HG02884 (cell line): ENCODE measurements at regions not wholly inside any gene's neighbourhood (a gene's known extent, or its start where the extent isn't known, plus 50 kb on each side); places are given as distances from the start of the nearest gene placed in this dataset.
A peak's percentile ranks its signal among the peaks of the same experiment; 100 is the strongest.

Source experiments
- ATAC-seq: cut with Tn5 transposase; IDR thresholded peaks from one replicate; pipeline ENCODE4 v1.9.1; 2021; ENCODE audit warnings: mild to moderate bottlenecking, moderate library complexity; ENCODE audit not compliant: unreplicated experiment

GRCh38 chr13:76231522-76232167 is 595.5 kb downstream of the LMO7 start:
- no peak for ATAC-seq

DNA sequence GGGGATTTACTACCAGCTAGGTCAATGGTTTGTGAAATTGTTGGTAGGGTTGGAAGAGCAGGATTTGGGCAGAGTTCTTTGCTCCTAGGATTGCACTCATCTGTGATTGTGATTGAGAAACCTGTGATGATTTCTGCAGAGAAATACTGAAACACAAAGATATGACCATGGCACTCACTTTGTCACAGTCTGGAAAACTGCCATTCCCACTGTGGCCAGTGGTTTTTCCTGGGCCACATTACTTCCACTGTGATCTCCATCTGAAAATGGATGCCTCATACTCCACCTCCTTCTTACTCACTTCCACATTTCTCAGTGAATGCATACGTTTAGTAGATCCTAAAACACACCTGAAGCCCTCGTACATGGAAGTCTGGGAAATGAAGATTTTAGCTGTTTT is 593.2 kb downstream of the LMO7 start:
- no peak for ATAC-seq

- no peak for ATAC-seq
Measured at GRCh38 chr13:76226941-76227340, 590.8 kb downstream of the LMO7 start.

GRCh38 chr13:76225815-76226489 is 589.8 kb downstream of the LMO7 start:
- no peak for ATAC-seq

GRCh38 chr13:76223999-76224398 is 587.9 kb downstream of the LMO7 start:
- no peak for ATAC-seq

- no peak for ATAC-seq
Measured at GRCh38 chr13:76223565-76223964, 587.4 kb downstream of the LMO7 start.

GRCh38 chr13:76222511-76222910 is 586.4 kb downstream of the LMO7 start:
- no peak for ATAC-seq

- no peak for ATAC-seq
Measured at GRCh38 chr13:76216729-76217128, 580.6 kb downstream of the LMO7 start.

GRCh38 chr13:76214001-76214400 is 577.9 kb downstream of the LMO7 start:
- peak; percentile 44 for ATAC-seq

- peak; percentile 61 for ATAC-seq
Measured at GRCh38 chr13:76213423-76213904, 577.3 kb downstream of the LMO7 start.

- no peak for ATAC-seq
Measured at GRCh38 chr13:76210262-76210661, 574.1 kb downstream of the LMO7 start.

GRCh38 chr13:76198568-76199163 is 562.5 kb downstream of the LMO7 start:
- ATAC-seq: no peak

- no peak for ATAC-seq
Measured at GRCh38 chr13:76189882-76190519, 553.9 kb downstream of the LMO7 start.

DNA sequence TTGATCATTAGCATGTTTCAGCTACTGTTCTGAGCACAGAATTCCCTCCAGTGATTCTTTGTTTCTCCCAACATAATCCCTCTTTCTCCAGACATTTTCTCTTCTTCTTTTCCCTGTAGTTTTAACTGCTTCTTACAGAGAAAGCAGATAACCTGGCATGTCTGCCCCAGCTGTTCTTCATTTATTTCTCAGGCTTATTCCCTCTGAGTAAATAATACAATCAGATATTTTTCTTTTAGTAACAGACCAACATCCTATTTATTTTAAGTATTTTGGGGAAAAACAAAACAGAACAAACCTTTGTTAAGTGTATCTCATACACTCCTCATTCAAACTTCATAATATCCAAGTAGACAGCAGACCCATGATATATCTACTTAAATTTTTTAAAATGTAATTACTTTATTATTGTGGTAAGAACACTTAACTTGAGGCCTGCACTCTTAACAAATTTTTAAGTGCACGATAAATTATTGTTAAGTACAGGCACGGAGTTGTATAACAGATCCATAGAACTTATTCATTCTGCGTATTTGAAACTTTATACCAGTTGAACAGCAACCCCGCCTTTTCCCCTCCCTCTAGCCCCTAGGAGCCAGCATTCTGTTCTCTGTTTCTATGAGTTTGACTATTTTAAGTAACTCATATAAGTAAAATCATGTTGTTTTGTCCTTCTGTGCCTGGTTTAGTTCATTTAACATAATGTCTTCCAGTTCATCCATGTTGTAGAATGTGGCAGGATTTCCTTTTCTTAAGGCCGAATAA is 540.0 kb downstream of the LMO7 start:
- no peak for ATAC-seq

DNA sequence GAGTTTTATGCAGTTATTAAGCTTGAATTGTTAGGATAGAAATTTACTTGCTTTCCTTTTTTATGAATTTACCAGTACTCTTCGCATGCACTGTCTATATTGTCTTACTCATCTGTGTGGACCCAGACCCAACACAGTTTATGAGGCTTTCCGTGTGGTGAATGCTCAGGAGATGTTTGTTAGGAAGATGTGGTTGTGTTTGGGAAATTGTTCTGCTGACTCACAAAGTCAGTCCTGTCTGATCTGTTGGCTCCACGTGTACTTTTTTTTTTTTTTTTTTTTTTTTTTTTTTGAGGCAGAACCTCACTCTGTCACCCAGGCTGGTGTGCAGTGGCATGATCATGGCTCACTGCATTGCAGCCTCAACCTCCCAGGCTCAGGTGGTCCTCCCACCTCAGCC is 532.5 kb downstream of the LMO7 start:
- no peak for ATAC-seq

GRCh38 chr13:76164290-76164689 is 528.2 kb downstream of the LMO7 start:
- ATAC-seq: no peak

DNA sequence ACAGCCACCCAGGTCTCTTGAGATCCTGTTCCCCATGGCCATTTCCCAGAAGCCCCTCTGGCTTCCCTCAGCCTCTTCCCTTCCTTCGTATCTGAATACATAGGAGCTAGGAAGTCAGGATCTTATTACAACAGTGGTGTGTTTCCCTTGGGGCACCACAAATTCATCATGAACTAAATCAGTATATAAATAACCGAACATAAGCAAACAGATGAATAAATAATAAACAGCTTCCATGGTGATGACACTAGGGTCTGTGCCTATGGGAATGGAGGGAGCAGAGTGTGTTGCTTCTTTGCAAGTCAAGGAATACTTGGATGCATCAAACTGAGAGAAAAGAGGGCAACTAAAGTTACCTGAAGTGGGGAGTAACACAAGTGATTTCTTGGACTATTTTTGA is 527.6 kb downstream of the LMO7 start:
- ATAC-seq: no peak

DNA sequence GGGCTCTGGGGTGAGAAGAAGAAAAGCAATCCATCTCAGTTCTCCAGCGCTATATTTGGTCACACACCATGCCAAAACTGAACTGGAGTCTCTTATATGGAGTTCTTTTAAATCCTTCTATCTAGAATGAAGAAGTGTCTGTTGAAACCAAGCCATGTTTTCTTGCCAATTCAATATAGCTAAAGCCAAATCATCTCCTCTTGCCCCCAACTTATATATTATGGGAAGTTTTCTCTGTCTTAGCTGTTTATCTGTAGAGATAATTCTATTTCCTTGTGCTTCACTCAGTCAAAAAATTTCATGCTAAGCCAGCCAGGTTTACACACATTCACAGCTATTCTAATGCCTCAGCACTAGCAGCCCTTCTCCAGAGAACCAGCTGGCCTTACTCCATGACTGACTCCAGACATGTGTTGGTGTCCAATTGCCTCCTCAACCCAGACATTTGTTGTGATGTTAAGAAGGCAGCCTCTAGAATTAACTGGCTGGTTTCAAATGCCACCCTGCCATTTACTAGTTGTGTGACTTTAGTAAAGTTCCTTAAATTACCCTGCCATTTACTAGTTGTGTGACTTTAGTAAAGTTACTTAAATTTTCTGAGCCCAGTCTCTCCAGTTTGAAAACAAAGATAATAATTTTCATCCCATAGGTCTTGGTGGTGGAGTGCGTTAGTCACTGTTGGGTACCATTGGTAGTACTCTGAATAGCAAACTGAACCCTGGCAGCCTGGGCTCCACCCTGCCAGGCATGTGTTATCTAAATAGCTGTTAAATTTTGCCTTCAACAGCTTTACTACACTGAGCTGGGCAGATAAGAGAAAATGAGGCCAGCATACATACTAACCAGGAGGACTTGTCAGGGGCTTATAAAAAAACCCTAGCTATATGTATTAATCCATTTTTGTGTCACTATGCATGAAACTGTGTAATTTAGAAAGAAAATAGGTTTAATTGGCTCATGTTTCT is 525.1 kb downstream of the LMO7 start:
- ATAC-seq: no peak

GRCh38 chr13:76160506-76160905 is 524.4 kb downstream of the LMO7 start:
- no peak for ATAC-seq

GRCh38 chr13:76157926-76158325 is 521.8 kb downstream of the LMO7 start:
- no peak for ATAC-seq
